Colonic mucosa (tissue), 4 donors: ENCODE measurements at regions not wholly inside any gene's neighbourhood (a gene's known extent, or its start where the extent isn't known, plus 50 kb on each side); places are given as distances from the start of the nearest gene placed in this dataset.
"Not testable (repeated sequence)": the region's sequence is repeated elsewhere in the genome, so short reads cannot be mapped to it uniquely, and the experiment has no call there.

Source experiments
- DNase-seq: peaks from one replicate; pipeline ENCODE4 v3.0.0-alpha.2; 2020
- H3K27ac ChIP-seq: fragments of 200-600 bp; one replicate; pipeline ENCODE4 v1.8.0; 2021
- H3K27me3 ChIP-seq: fragments of 200-600 bp; one replicate; pipeline ENCODE4 v1.8.0; 2021
- H3K36me3 ChIP-seq: fragments of 200-600 bp; one replicate; pipeline ENCODE4 v1.8.0; 2021
- H3K4me1 ChIP-seq: fragments of 200-600 bp; one replicate; pipeline ENCODE4 v1.8.0; 2021; ENCODE audit warnings: mild to moderate bottlenecking
- H3K4me3 ChIP-seq: fragments of 200-600 bp; one replicate; pipeline ENCODE4 v1.8.0; 2021
- H3K9ac ChIP-seq, 2 donors: one replicate each; pipeline ENCODE4 v1.7.0; 2013; ENCODE audit warnings: control low read depth in 2 of 2, low read depth in 2 of 2, low read length in 2 of 2
- H3K9me3 ChIP-seq: fragments of 200-600 bp; one replicate; pipeline ENCODE4 v1.8.0; 2021
- intact Hi-C: fragments of 100-400 bp; cut with DNase I; formaldehyde crosslinking; loops from one replicate; pipeline ENCODE4 v1.14.1; 2022
- TF ChIP-seq, protein P1 (sequence below): fragments of 200-600 bp; IDR thresholded peaks from one replicate; pipeline ENCODE4 v1.8.0; 2022; ENCODE audit warnings: antibody characterized with exemption, mild to moderate bottlenecking
- donor health status: healthy.
- donor health status: DM: no; HTN: no; CAD: no.
- donor health status: DM: no; HTN: no; CAD: no.

DNA sequence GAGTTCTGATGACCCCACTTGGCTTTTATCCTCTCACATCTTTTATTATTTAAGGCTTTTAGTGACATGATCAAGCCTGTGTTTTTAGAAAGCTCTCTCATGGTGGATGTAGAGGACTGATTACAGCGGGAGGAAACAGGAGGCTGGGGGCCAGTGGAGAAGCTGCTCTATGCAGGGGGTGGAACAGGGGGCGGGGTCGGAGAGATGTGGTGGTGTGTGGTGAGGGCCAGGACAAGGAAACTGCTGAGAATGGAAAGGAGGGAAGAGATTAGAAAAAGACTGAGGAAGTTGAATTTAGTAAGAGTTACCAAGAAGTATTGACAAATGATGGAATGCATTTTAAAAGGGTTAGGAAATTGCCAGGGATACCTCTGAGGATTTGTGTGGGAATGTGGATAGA, 292.2 kb downstream of the ZIC3 start:
- Histone ChIP-seq H3K9ac (no peak overlapping the region), H3K27me3 (no peaks in the 10 kb centered on the region), H3K27ac (no peak overlapping the region), H3K4me1 (no peaks in the 10 kb centered on the region), H3K36me3 (no peaks in the 10 kb centered on the region), H3K4me3 (no peak overlapping the region), H3K9me3 (no peaks in the 10 kb centered on the region)
- TF ChIP-seq, protein P1, sequence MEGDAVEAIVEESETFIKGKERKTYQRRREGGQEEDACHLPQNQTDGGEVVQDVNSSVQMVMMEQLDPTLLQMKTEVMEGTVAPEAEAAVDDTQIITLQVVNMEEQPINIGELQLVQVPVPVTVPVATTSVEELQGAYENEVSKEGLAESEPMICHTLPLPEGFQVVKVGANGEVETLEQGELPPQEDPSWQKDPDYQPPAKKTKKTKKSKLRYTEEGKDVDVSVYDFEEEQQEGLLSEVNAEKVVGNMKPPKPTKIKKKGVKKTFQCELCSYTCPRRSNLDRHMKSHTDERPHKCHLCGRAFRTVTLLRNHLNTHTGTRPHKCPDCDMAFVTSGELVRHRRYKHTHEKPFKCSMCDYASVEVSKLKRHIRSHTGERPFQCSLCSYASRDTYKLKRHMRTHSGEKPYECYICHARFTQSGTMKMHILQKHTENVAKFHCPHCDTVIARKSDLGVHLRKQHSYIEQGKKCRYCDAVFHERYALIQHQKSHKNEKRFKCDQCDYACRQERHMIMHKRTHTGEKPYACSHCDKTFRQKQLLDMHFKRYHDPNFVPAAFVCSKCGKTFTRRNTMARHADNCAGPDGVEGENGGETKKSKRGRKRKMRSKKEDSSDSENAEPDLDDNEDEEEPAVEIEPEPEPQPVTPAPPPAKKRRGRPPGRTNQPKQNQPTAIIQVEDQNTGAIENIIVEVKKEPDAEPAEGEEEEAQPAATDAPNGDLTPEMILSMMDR: no peak
- DNase-seq: no peak
- intact Hi-C loops: no loop called here

- Histone ChIP-seq H3K27ac (no peak overlapping the region), H3K4me1 (no peaks in the 10 kb centered on the region), H3K9me3 (no peaks in the 10 kb centered on the region), H3K36me3 (no peaks in the 10 kb centered on the region), H3K27me3 (no peaks in the 10 kb centered on the region), H3K9ac (no peak overlapping the region), H3K4me3 (no peak overlapping the region)
- intact Hi-C loops: no loop called here
- DNase-seq: no peak
- TF ChIP-seq, protein P1: no peak
These were observed 312.5 kb downstream of the ZIC3 start for GRCh38 chrX:137878401-137878800.

DNA sequence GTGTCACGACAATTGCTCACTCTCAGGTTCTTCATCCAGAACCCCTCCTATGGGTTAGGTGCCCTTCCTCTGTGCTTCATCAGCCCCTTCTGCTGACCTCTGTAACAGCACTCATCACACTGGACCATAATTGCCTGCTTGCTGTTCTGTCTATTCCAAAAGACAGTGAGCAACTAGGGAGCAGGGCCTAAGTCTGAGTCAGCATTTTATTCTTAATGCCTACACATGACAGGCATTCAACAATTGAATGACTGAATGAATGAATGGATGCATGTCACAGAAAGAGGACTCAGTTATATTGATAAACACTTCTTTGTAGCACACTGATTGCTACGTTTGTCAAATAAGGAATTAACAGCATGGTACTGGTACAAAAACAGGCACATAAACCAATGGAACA, 317.0 kb downstream of the ZIC3 start:
- H3K27ac ChIP-seq: no peak overlapping the region
- TF ChIP-seq, protein P1: no peak
- no peaks in the 10 kb centered on the region for H3K27me3 ChIP-seq
- no peak overlapping the region for H3K4me3 ChIP-seq
- H3K36me3 ChIP-seq: no peaks in the 10 kb centered on the region
- DNase-seq: no peak
- intact Hi-C loops: no loop called here
- H3K4me1 ChIP-seq: no peaks in the 10 kb centered on the region
- H3K9me3 ChIP-seq: no peaks in the 10 kb centered on the region
- no peak overlapping the region for H3K9ac ChIP-seq

GRCh38 chrX:137884813-137885212, 318.9 kb downstream of the ZIC3 start:
- DNase-seq, H3K27ac ChIP-seq, H3K27me3 ChIP-seq, H3K4me3 ChIP-seq, intact Hi-C loops, H3K9me3 ChIP-seq, H3K4me1 ChIP-seq, H3K9ac ChIP-seq, H3K36me3 ChIP-seq: not testable (repeated sequence)

- Histone ChIP-seq H3K4me1 (no peaks in the 10 kb centered on the region), H3K9me3 (no peaks in the 10 kb centered on the region), H3K27me3 (no peaks in the 10 kb centered on the region), H3K36me3 (no peaks in the 10 kb centered on the region), H3K4me3 (no peak overlapping the region), H3K27ac (no peak overlapping the region), H3K9ac (no peak overlapping the region)
- intact Hi-C loops: no loop called here
- TF ChIP-seq, protein P1: no peak
- no peak for DNase-seq
These were observed 325.5 kb downstream of the ZIC3 start for GRCh38 chrX:137891431-137891830.

DNA sequence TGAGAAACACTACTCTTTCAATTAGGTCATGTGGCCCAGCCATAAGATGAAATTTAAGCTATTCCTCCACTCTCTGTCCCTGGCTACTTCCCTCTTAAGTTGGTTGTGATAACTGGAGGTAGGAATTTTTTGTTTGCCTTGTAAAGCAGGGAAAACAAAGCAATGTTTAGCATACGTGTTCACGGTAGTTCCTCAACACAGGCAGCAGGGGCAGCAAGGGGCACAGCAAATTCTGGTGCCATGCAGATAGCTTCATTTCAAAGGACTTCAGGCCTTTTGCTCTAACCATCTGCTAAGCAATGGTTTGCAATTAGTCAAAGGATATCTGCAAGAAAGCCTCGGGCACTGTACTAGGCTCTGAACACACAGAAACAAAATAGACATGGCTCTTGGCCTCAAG, 330.2 kb downstream of the ZIC3 start:
- no peaks in the 10 kb centered on the region for H3K27me3 ChIP-seq
- H3K9me3 ChIP-seq: no peaks in the 10 kb centered on the region
- intact Hi-C loops: no loop called here
- H3K4me1 ChIP-seq: no peaks in the 10 kb centered on the region
- H3K4me3 ChIP-seq: no peak overlapping the region
- no peak overlapping the region for H3K27ac ChIP-seq
- DNase-seq: no peak
- TF ChIP-seq, protein P1: no peak
- no peak overlapping the region for H3K9ac ChIP-seq
- H3K36me3 ChIP-seq: no peaks in the 10 kb centered on the region
